Endothelial cell of umbilical vein (primary cell): ENCODE measurements at regions not wholly inside any gene's neighbourhood (a gene's known extent, or its start where the extent isn't known, plus 50 kb on each side); places are given as distances from the start of the nearest gene placed in this dataset.

Experiments
- BruUV-seq: library from RNA; stranded (reverse); fragments of 400-500 nt; replicated peaks from 2 replicates; lab custom pipeline; 2021; lab: Mats Ljungman, UMichigan
- CTCF ChIA-PET: fragments of 300-600, 350-600 bp; sonication (Branson Sonifier 250); formaldehyde crosslinking; loops from one replicate; lab custom pipeline; 2021; ENCODE audit warnings: antibody characterized with exemption, inconsistent platforms; lab: Charles Lee
- POLR2A ChIA-PET: fragments of 300-600, 350-600 bp; sonication (Branson Sonifier 250); formaldehyde crosslinking; loops from one replicate; lab custom pipeline; 2021; ENCODE audit warnings: antibody characterized with exemption, inconsistent platforms; lab: Charles Lee
- DNase-seq: peaks from one replicate; pipeline ENCODE4 v3.0.0-alpha.2; 2011; ENCODE audit warnings: low read depth, low spot score
- FAIRE-seq: peaks from 2 replicates; lab custom pipeline; 2011; peaks lifted over from hg19 to GRCh38; lab: Jason Lieb, UNC
- H2AFZ ChIP-seq: 2 replicates; pipeline ENCODE4 v1.6.0; 2012; ENCODE audit warnings: low read depth, low read length, control low read depth, inconsistent platforms
- H3K27ac ChIP-seq: 2 replicates; pipeline ENCODE4 v1.5.1; 2011; ENCODE audit warnings: low read depth, mild to moderate bottlenecking, control low read depth, low read length, moderate library complexity; ENCODE audit not compliant: insufficient read depth
- H3K27me3 ChIP-seq, 2 experiments: 2 replicates each; pipeline versions ENCODE4 v1.6.0 to v1.6.1; 2011; ENCODE audit warnings: low read length in 2 of 2, mixed read lengths in 1 of 2; ENCODE audit not compliant: control insufficient read depth in 2 of 2, insufficient read depth in 2 of 2
- H3K36me3 ChIP-seq, 2 experiments: 2 replicates in 1 of 2; 3 replicates in 1 of 2; pipeline ENCODE4 v1.5.1; 2011; ENCODE audit warnings: low read length in 2 of 2, mild to moderate bottlenecking in 1 of 2, moderate library complexity in 1 of 2; ENCODE audit not compliant: control insufficient read depth in 2 of 2, insufficient read depth in 2 of 2; ENCODE audit errors: extremely low read depth in 1 of 2
- H3K4me1 ChIP-seq: 3 replicates; pipeline ENCODE4 v1.5.1; 2011; ENCODE audit warnings: mild to moderate bottlenecking, low read length; ENCODE audit not compliant: control insufficient read depth, insufficient read depth; ENCODE audit errors: extremely low read depth
- H3K4me2 ChIP-seq: 2 replicates; pipeline ENCODE4 v1.6.1; 2011; ENCODE audit warnings: low read length, control low read depth, mixed read lengths; ENCODE audit not compliant: insufficient read depth
- H3K4me3 ChIP-seq, 3 experiments: fragments of 200-600 bp in 1 of 3; sonication (generic), shearing (Covaris generic) in 1 of 3; replicated peaks in 1 of 3; 2 replicates each; pipeline ENCODE4 v1.5.1; 2011 to 2016; ENCODE audit warnings: control low read depth in 3 of 3, low read length in 3 of 3, mild to moderate bottlenecking in 2 of 3, inconsistent platforms in 1 of 3, low read depth in 1 of 3, moderate library complexity in 1 of 3; ENCODE audit not compliant: insufficient read depth in 1 of 3
- H3K79me2 ChIP-seq: 2 replicates; pipeline ENCODE4 v1.6.0; 2012; ENCODE audit warnings: low read length, inconsistent platforms; ENCODE audit not compliant: control insufficient read depth, insufficient read depth
- H3K9ac ChIP-seq: replicated peaks from 2 replicates; pipeline ENCODE3; 2011; ENCODE audit warnings: low read length, control low read depth; ENCODE audit not compliant: insufficient read depth; ENCODE audit errors: extremely low read depth
- H3K9me1 ChIP-seq: replicated peaks from 3 replicates; pipeline ENCODE4 v1.6.0; 2011; ENCODE audit warnings: mild to moderate bottlenecking, low read length; ENCODE audit not compliant: control insufficient read depth, insufficient read depth; ENCODE audit errors: extremely low read depth
- H3K9me3 ChIP-seq: replicated peaks from 2 replicates; pipeline ENCODE4 v1.5.1; 2012; ENCODE audit warnings: low read length, inconsistent platforms; ENCODE audit not compliant: control insufficient read depth, insufficient read depth
- H4K20me1 ChIP-seq: replicated peaks from 2 replicates; pipeline ENCODE3; 2011; ENCODE audit warnings: mild to moderate bottlenecking, low read length; ENCODE audit not compliant: control insufficient read depth, insufficient read depth; ENCODE audit errors: extremely low read depth
- CTCF ChIP-seq, 2 donors: IDR thresholded peaks; 1 replicate in 1 of 2; 2 replicates in 1 of 2; pipeline ENCODE4 v1.5.1; 2011; ENCODE audit warnings: low read length in 2 of 2, mild to moderate bottlenecking in 2 of 2, moderate library complexity in 2 of 2, control low read depth in 1 of 2, inconsistent platforms in 1 of 2, low read depth in 1 of 2; ENCODE audit not compliant: insufficient read depth in 1 of 2; ENCODE audit errors: extremely low read depth in 1 of 2
- EZH2 ChIP-seq: IDR thresholded peaks from 2 replicates; pipeline ENCODE4 v1.6.1; 2012; ENCODE audit warnings: borderline replicate concordance, low read depth, mild to moderate bottlenecking, moderate library complexity, low read length, inconsistent platforms; ENCODE audit not compliant: severe bottlenecking
- FOS ChIP-seq: IDR thresholded peaks from 2 replicates; pipeline ENCODE4 v1.6.1; 2011; ENCODE audit warnings: mild to moderate bottlenecking, low read length, moderate library complexity, borderline replicate concordance; ENCODE audit not compliant: insufficient read depth
- GATA2 ChIP-seq: IDR thresholded peaks from 2 replicates; pipeline ENCODE4 v1.7.0; 2011; ENCODE audit warnings: low read depth, mild to moderate bottlenecking, moderate library complexity, mixed read lengths, low read length; ENCODE audit not compliant: insufficient read length, insufficient read depth
- JUN ChIP-seq: IDR thresholded peaks from 2 replicates; pipeline ENCODE4 v1.6.1; 2011; ENCODE audit warnings: borderline replicate concordance, low read depth; ENCODE audit not compliant: insufficient read length, insufficient read depth
- MAX ChIP-seq: IDR thresholded peaks from 2 replicates; pipeline ENCODE4 v1.6.1; 2011; ENCODE audit not compliant: insufficient read depth, insufficient read length
- MYC ChIP-seq: IDR thresholded peaks from one replicate; pipeline ENCODE4 v1.6.1; 2011; ENCODE audit warnings: mild to moderate bottlenecking, low read depth, low read length
- POLR2A ChIP-seq: IDR thresholded peaks from 2 replicates; pipeline ENCODE4 v1.6.1; 2012; ENCODE audit warnings: low read depth, mild to moderate bottlenecking, control low read depth, low read length
- POLR2AphosphoS5 ChIP-seq: IDR thresholded peaks from 2 replicates; pipeline ENCODE4 v1.6.1; 2012; ENCODE audit warnings: low read depth, mild to moderate bottlenecking, control low read depth, low read length, moderate library complexity; ENCODE audit not compliant: insufficient read depth
- dilution Hi-C: fragments of 300-500 bp; cut with MboI; formaldehyde crosslinking; loops from one replicate; pipeline ENCODE4 v1.15.0; 2019; ENCODE audit warnings: low sequenced_read_pairs; ENCODE audit not compliant: extremely low pct_ligation_motif_present
- intact Hi-C: fragments of 100-400 bp; cut with micrococcal nuclease; formaldehyde crosslinking; loops from one replicate; pipeline ENCODE4 v1.10.0; 2022

GRCh38 chr16:59295474-59295873 lies 561.4 kb upstream of the GOT2 start:
- CTCF ChIA-PET: interaction anchor here (0.9 kb wide), 1 partner anchor 481 kb away, joined by 3 read pairs; no protein-coding TSS in a partner anchor

More at GRCh38 chr16:59295474-59295873, 561.4 kb upstream of the GOT2 start:
- Histone ChIP-seq H3K27ac (no peak overlapping the region), H3K36me3 (no peaks in the 10 kb centered on the region), H3K4me1 (no peaks in the 10 kb centered on the region), H3K9ac (no peak overlapping the region), H3K27me3 (no peaks in the 10 kb centered on the region), H3K79me2 (no peaks in the 10 kb centered on the region), H3K4me3 (no peak overlapping the region), H2AFZ (no peak overlapping the region), H3K4me2 (no peak overlapping the region), H4K20me1 (no peaks in the 10 kb centered on the region), H3K9me1 (no peaks in the 10 kb centered on the region), H3K9me3 (no peaks in the 10 kb centered on the region)
- DNase-seq: no peak
- intact Hi-C loops: no loop called here
- dilution Hi-C loops: no loop called here
- no peak for FAIRE-seq
- POLR2A ChIA-PET: no interaction called here
- BruUV-seq: no TSS peak
- TF ChIP-seq POLR2AphosphoS5 (no peak), MYC (no peak), GATA2 (no peak), CTCF (IDR thresholded peaks at IDR 0.05; ENCODE audit: extremely low read depth in 1 of 2, insufficient read depth in 1 of 2, low read depth in 1 of 2, low read length in 2 of 2) (no peak), POLR2A (no peak), JUN (no peak), MAX (no peak), EZH2 (no peak), FOS (no peak)
